GM21367 (cell line): ENCODE measurements at regions not wholly inside any gene's neighbourhood (a gene's known extent, or its start where the extent isn't known, plus 50 kb on each side); places are given as distances from the start of the nearest gene placed in this dataset.

Source experiments
- ATAC-seq: cut with Tn5 transposase; IDR thresholded peaks from one replicate; pipeline ENCODE4 v1.9.1; 2021; ENCODE audit not compliant: unreplicated experiment

DNA sequence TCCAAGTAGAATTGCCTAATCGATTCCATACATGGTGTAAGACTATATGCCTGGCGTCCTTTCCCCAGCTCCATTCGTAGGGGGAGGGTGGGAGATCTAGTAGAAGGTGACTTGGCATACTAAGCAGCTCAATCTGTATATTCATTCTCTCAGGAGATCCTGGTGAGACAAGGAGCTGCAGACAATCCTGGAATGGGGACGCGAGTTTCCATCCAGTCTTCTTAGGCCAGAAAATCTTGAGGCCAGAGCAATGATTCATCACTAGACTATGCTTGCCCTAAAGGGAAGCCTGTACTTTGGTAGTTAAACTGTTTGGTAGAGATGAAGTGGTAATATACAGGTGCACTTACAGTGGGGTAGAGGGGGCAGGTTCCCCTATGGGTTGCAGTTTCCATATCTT is 468.7 kb downstream of the ADGRL2 start:
- no peak for ATAC-seq

DNA sequence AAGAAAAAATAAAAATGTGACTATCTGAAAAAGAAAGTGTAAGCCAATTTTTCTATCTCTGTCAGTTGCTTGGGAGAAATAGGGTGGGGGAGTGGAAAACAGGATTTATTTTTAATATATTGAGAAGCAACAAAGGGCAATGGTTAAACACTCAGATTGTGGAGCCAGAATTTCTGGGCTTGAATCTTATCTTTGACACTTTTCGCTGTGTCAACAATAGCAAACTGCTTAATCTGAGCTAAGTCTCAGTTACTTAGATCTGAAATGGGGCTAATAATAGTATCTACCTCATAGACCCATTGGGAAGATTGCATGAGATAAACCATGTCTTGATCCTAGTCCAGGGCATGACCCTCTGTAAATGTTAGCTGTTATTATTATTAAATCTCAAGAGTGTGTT is 468.1 kb downstream of the ADGRL2 start:
- ATAC-seq: no peak

DNA sequence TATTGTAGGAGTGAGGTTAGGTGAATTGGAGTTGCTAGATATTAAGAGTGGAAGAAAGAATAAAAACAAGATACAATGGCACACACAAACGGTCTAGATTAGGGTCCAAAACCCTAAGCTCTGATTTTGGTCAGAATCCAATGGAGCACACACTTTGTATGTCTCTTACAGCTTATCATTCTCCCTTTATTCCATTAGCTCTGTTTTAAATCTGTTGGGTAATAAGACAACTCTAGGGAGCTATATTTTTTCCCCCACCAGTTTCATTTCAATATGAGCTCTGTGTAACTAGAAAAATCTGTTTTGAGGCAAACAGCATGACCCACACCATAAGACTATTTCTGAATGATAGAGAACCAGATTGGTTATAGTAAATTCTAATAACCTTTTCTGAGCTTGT is 465.6 kb downstream of the ADGRL2 start:
- no peak for ATAC-seq

DNA sequence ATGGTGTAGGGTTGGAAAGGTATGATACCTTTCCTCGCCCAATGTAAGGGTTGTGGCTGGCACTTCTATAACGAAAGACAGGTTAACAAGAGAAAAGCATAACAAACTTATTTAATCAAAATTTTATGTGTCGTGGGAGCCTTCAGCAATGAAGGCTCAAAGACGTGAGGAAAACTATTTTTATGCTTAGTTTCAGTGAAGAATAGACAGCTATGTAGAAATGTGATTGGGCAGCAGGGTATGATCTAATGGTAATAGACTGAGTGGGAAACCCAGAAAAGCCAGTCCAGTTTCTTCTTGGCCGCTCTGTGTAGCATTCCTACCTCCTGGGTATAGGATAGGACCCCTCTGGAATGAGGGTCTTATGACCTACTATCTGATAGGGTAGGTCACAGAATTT is 464.7 kb downstream of the ADGRL2 start:
- ATAC-seq: no peak

DNA sequence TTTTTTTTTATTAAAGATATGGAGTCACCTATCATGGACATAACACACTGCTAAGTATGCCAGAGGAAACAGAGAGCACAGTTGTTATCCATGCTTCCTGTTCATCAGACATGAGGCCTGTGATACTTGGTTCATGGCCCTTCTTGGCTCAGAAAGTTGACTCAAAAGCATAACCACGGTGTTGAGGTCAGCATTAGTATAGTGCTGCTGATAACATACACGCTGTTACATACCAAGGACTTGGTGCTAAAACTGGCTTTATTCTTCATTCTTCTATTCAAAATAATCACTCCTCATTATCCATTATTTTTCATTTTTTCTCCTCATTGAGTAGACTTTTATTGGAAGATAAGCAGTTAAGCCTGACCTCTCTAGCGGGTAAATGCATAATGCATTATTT is 464.1 kb downstream of the ADGRL2 start:
- no peak for ATAC-seq

DNA sequence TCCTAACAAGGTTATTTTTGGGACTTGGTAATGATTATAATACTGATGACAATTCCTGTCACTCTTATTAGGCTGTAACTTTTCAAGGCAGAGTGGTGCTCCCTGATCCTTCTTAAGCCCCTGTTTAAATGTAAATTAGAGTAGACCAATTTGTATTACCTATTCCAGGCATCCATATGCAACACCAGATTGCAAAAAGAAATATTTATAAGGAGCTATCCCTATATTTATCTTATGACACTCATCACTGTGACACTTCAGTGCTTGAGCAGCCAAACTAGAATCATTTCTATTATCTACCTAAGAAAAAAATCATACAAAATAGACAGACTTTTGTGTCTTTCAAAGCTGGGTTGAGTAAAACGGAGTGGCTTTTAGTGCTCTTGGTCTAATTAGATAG is 462.7 kb downstream of the ADGRL2 start:
- ATAC-seq: no peak

DNA sequence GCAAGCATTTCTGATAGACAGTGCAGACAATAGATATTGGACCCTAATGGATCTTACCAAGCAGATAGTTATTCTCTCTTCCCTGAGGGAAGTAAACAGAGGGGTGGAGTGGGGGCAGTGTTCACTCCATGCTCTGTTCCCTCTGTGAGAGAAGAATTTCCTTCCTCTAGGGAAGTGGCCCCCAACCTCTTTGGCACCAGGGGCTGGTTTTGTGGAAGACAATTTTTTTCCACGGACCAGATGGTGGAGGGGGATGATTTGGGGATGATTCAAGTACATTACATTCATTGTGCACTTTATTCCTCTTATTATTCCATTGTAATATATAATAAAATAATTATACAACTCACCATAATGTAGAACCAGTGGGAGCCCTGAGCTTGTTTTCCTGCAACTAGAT is 459.9 kb downstream of the ADGRL2 start:
- ATAC-seq: no peak

DNA sequence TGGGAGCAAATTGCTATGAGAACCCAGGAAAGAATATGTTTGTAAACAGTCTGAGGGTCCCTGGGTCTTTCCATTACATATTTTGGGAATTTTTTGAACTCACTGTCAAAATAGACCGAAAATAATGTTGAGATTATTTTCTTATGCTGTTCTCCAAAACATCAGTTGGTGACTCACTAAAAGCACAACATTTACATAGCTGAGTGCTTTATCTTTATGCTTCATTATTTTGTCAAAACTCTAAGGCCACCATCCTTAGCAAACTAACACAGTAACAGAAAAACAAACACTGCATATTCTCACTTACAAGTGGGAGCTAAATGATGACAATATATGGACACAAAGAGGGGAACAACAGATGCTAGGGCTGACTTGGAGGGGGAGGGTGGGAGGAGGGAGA is 459.3 kb downstream of the ADGRL2 start:
- ATAC-seq: no peak

DNA sequence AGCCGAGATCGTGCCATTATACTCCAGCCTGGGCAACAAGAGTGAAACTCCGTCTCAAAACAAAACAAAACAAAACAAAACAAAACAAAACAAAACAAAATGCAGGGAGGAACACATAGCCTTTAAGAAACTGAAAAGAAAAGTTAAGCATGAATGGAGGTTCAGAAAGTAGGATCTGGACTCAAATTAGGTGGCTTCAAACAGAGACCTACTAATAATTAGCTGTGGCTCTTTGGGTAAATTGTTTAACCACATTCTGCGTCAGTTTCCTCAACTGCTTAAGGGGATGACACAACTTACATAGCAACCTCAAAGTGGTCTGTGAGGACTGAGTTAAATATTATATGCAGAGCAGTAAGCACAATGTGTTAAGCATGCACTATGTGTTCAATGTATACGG is 458.2 kb downstream of the ADGRL2 start:
- ATAC-seq: no peak

DNA sequence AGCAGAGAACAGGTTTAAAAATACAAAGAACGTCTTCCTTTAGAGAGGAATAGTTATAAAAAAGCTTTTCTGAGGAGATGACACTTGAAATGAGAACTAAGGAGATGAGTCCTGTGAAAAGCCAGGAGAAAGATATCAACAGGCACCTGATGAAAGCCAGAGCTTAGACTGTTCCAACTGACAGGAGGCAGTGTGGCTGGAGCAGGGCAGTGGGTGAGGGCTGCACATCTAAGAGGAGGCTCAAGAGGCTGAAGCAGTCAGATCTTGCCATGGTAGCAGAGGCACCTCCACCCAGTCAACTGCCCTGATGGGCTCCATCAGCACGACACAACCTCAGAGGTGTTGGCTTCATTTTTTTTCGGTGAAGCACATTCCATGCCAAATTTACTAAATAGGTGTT is 445.3 kb downstream of the ADGRL2 start:
- ATAC-seq: no peak

DNA sequence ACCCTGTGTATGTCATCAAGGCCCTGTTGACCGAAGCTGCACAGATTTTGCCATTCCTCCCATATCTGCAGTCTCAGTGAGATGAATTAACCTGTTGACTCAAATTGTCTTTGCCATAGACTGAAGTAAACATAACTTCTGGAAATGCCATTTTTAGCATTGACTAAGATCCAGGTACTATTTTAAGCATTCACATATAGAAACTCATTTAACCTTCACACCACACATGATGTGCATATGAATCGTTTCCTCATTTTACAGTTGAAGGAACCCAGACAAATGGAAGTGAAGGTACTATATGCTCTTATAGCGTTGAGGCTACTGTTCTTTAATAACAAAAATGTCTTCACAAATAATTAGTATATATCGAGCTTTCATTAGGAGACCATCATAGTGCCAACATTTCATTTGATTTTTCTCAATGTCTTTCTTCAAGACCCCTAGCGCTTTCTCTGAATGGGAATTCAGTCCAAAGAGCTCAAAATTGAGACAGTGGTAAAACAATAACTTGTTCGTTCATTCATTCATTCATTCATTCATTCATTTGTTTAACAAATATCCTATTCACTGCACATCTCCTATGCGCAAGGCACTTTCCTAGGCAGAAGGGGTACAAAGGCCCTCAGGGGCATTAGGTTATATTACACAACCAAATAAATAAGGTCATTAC is 444.7 kb downstream of the ADGRL2 start:
- ATAC-seq: no peak

DNA sequence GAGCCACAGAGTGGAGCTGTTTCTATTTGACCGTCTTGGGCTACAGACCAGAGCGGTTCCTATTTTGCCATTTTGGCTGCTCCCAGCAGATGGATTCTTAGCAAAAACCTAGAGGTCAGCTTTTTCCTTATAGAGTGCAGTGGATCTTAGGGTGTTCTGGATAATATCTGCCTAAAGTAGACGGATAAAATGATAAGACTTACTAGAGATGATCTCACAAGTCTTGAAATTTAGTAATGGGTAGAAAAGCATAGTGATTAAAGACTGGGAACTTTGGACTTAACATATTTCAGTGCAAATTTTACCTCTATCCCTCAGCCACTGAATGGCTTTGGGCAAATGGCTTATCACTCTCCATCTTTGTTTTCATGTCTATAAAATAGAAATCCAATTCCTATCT is 439.8 kb downstream of the ADGRL2 start:
- ATAC-seq: no peak

DNA sequence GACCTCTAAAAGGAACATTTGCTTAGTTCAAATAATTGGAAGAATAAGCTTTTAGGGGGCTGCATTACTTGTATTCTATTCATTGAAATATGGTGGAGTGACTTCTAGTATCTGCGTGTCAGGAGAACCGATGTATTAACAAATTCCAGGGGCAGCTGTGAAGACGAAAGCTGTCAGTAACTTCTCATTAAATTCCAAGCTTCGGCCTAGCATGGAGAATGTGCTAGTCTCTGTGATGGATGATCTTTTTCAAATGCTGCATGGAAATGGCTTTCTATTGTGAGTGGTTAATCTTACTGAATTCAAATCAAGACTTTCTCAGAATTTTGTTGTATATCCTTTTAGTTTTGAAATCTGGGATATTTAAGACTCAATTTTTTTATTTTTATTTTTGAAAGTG is 429.9 kb downstream of the ADGRL2 start:
- no peak for ATAC-seq

DNA sequence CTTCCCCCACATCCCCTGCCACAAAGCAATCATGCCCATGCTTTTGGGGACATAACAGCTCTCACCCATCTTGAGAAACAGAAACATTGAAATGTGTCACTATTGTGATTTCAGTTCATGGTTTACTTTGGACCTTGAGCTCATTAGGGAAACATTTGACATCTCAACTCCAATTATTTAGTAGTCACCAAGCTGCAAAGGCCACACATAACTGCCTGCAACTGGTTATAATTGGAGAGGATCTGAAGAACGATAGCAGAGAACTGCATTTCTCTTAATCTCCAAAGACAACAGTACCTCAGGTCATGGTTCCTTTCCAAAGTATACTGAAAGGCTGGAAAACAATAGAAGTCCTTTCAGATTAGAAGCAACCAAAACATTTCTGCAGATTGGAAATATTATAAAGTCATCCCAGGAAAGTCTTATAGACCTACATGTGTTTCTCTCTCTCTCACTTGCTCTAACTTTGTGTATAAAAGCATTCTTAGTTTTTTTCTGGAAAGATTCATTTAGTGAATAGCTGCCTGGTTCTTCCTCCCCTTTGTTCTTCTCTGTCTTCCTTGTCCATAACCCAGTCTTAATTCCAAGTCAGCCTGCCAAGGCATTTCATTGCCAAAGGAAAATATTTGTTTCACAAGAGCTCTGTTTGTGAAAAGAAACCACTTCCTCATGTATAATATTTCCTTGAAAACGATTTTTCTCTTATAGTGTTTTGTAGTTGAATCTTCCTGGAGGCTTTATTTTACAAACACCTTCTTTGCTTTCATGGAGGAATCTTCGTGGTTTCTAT is 426.8 kb downstream of the ADGRL2 start:
- no peak for ATAC-seq

DNA sequence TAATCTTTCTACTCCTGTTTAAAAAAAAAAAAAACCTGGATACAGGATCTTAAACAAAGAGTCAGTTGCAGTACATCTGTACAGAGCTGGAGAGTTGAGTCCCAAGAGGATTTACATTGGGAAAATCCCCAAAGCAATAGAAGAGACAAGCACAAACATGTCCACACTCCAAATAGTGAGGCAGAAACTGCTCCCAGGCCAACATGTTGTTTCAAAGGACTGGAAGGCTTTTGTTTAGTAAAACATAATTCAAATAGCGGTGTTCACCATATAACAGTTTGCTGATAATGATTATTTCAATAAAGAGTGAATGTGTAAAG is 425.4 kb downstream of the ADGRL2 start:
- no peak for ATAC-seq

DNA sequence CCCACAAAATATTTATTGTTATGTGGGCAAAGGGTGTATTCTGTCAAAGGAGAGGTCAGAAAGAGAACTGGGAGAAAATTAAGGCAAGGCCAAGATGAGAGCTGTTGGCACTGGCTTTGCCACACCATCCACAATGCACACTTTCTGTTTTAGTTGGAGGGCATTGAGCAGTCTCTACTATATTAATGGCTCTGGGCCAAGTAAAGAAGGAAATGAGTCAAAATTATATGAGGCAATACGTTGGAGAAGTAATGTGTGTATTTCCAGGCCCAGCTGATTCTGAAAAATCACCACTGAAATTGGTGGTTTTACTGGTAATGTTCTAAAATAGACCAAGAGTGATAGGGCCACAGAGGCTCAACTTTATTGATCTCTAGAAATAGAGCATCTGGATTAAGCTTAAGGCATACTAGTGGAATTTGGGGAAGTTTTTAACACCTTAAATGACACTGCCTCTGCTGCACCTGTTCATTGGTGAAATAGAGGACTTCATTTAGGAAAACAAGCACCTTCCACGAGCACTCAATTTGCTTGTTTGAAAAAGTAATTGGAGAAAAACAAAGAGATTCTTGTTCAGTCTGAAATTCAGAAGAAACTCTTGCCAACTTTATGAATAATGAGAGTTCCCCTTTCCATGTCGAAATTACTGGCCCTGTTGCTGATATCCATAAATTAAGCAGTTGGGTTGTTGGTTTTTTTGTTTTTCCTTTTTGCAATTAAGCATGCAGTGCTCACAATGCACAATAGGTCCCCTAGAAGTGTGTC is 424.9 kb downstream of the ADGRL2 start:
- no peak for ATAC-seq

DNA sequence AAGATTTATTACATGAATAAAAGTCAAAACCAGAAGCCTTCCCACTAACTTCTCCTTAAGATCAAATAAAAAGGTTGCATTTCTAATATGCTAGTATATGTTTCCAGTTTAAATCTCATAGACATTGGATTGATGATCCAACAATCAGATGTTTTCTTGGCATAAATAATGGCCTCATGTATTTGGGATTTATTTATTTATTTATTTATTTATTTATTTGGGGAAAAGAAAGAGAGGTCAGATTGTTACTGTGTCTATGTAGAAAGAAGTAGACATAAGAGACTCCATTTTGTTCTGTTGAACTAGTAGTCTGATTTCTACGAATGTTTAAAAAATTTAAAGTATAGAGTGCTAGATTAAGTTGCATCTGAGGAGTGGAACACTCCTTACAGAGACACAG is 422.4 kb downstream of the ADGRL2 start:
- ATAC-seq: no peak

DNA sequence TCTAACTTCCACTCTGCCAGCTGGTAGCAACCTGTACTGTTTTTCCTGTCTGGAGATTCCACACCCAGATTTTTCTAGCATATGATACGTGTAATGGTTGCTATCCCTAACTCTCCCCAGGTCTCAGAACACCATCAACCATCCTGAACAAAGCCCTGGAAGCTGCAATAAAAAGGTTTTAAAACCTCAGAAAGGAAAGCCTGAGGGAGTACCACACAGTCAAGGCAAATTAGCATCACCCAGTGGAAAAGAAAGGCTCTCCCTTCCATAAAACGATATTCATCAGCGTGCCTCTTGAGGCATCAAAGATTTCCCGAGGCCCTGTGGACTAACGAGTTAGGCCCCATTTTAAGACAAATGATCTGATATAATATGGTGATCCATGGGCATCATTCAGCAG is 421.0 kb downstream of the ADGRL2 start:
- no peak for ATAC-seq

DNA sequence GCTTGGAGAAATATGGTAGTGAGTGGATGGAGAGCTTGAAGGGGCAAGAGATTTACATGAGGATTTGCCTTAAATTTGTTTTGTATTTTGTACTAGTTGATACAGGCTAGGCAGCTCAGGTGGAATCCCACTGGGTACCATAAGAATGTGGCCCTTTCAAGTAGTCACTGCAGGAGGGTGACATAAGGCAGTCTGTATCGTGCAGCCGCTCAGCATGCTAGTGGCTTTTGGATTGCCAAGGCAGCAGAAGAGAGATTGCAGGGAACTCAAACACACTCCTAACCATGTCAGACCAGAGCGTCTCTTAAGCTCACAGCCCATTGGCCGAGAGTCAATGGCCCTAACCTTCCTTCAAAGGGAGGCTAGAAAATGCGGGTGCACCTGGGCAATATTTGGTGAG is 420.0 kb downstream of the ADGRL2 start:
- ATAC-seq: no peak

DNA sequence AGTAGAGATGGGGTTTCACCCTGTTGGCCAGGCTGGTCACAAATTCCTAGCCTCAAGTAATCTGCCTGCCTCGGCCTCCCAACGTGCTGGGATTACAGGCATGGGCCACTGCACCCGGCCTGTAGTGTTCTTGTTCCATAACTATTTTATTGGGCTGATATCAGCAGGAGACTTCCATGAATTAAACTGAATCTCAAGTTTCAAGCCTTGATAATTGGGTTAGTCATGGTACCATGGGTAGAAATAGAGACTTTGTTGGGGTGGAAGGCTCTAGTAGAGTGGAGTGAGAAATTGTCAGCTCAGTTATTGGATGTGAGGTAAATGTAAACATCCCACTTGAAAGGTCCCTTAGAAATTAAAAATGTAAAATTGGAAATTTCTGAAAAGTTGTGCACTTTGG is 419.1 kb downstream of the ADGRL2 start:
- ATAC-seq: no peak

DNA sequence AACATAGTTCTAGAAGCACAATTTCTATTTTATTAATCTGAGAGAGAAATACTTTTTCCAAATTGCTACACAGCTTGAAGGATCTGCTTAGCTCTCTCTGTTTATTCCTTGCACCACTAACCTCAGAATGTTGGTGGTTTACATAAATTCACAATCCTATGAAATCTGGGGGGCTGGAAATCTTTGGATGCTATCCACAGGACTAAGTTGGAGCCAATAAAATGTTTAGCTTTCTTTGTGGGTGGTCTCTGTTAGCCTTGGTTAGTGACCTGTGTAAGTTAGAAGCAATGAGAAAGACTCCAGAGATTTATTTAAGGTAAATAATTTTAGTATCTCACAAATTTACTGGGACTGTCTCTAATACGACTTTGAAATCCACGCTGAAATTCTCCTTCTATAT is 418.1 kb downstream of the ADGRL2 start:
- no peak for ATAC-seq

DNA sequence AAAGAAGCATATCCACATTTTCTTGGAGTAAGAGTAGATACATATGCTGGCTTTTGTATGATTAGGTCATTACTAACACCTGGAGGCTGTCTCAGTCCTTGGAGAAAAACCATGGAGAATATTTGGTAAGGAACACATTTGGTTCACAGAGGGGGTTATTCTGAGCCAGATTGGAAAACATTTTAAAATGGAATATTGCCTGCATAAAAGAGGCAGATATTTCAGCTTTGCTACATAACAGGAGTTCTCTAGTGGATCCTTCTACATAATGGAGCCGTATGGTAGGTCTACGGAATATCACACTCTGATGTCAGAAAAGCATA is 415.1 kb downstream of the ADGRL2 start:
- ATAC-seq: no peak
